SK-N-SH (cell line): ENCODE measurements at regions not wholly inside any gene's neighbourhood (a gene's known extent, or its start where the extent isn't known, plus 50 kb on each side); places are given as distances from the start of the nearest gene placed in this dataset.

Experiments
- CTCF ChIA-PET: fragments of 300-600, 350-600 bp; formaldehyde crosslinking; extraction: SDS; loops from one replicate; lab custom pipeline; 2021; lab: Yijun Ruan, JAX
- POLR2A ChIA-PET: fragments of 350-600 bp; sonication (Branson Sonifier 250); formaldehyde crosslinking; extraction: SDS; loops from one replicate; lab custom pipeline; 2020; ENCODE audit warnings: antibody characterized with exemption, inconsistent platforms; lab: Yijun Ruan, JAX
- DNase-seq: peaks from one replicate; pipeline ENCODE4 v3.0.0; 2012
- H2AFZ ChIP-seq: fragments of 200-600 bp; sonication (generic); 2 replicates; pipeline ENCODE4 v1.8.1; 2016; ENCODE audit warnings: antibody characterized with exemption, mild to moderate bottlenecking, low read depth
- H3F3A ChIP-seq: fragments of 200-600 bp; sonication (generic); replicated peaks from 2 replicates; pipeline ENCODE3; 2016; ENCODE audit warnings: antibody characterized with exemption, mild to moderate bottlenecking; ENCODE audit not compliant: insufficient read depth
- H3K27ac ChIP-seq, 2 experiments: fragments of 200-500 bp in 1 of 2; fragments of 200-600 bp in 1 of 2; sonication (Bioruptor generic) in 1 of 2; sonication (generic), shearing (Covaris generic) in 1 of 2; 2 replicates each; pipeline versions ENCODE4 v1.5.1 to v1.6.1; 2014 to 2016; ENCODE audit warnings: low read depth in 2 of 2, inconsistent platforms in 1 of 2, low read length in 1 of 2, mild to moderate bottlenecking in 1 of 2, mixed read lengths in 1 of 2
- H3K27me3 ChIP-seq: fragments of 200-600 bp; sonication (generic), shearing (Covaris generic); 2 replicates; pipeline ENCODE4 v1.6.1; 2016; ENCODE audit warnings: mixed run types; ENCODE audit not compliant: insufficient read depth
- H3K36me3 ChIP-seq, 2 experiments: fragments of 200-500 bp in 1 of 2; fragments of 200-600 bp in 1 of 2; sonication (Bioruptor generic) in 1 of 2; sonication (generic) in 1 of 2; replicated peaks in 1 of 2; 2 replicates each; pipeline versions ENCODE3 to v1.5.1; 2014 to 2016; ENCODE audit warnings: low read length in 1 of 2, mild to moderate bottlenecking in 1 of 2; ENCODE audit not compliant: insufficient read depth in 2 of 2, control insufficient read depth in 1 of 2
- H3K4me1 ChIP-seq, 2 experiments: fragments of 200-500 bp in 1 of 2; fragments of 200-600 bp in 1 of 2; sonication (Bioruptor generic) in 1 of 2; sonication (generic), shearing (Covaris generic) in 1 of 2; 2 replicates each; pipeline versions ENCODE4 v1.5.1 to v1.6.1; 2014 to 2016; ENCODE audit warnings: low read depth in 1 of 2, low read length in 1 of 2, mixed run types in 1 of 2; ENCODE audit not compliant: insufficient read depth in 2 of 2, control insufficient read depth in 1 of 2
- H3K4me2 ChIP-seq: fragments of 200-600 bp; sonication (generic), shearing (Covaris generic); 2 replicates; pipeline ENCODE4 v1.6.1; 2017; ENCODE audit warnings: mixed run types
- H3K4me3 ChIP-seq, 2 experiments: fragments of 200-500 bp in 1 of 2; fragments of 200-600 bp in 1 of 2; sonication (Bioruptor generic) in 1 of 2; sonication (generic), shearing (Covaris generic) in 1 of 2; 2 replicates each; pipeline versions ENCODE4 v1.5.1 to v1.8.1; 2014 to 2016; ENCODE audit warnings: low read depth in 2 of 2, inconsistent platforms in 1 of 2, low read length in 1 of 2, mild to moderate bottlenecking in 1 of 2, mixed read lengths in 1 of 2, moderate library complexity in 1 of 2
- H3K79me2 ChIP-seq: fragments of 200-600 bp; sonication (generic); 2 replicates; pipeline ENCODE4 v1.8.1; 2017; ENCODE audit warnings: mild to moderate bottlenecking; ENCODE audit not compliant: insufficient read depth
- H3K9ac ChIP-seq: fragments of 200-600 bp; sonication (generic); 2 replicates; pipeline ENCODE4 v1.6.1; 2017; ENCODE audit warnings: mixed run types
- H3K9me2 ChIP-seq: fragments of 200-600 bp; sonication (generic); 2 replicates; pipeline ENCODE4 v1.6.1; 2017; ENCODE audit warnings: mixed run types
- H3K9me3 ChIP-seq: fragments of 200-600 bp; sonication (generic); 2 replicates; pipeline ENCODE4 v1.6.1; 2017; ENCODE audit warnings: mixed run types, mild to moderate bottlenecking, moderate library complexity
- H4K20me1 ChIP-seq: fragments of 200-600 bp; sonication (generic); 2 replicates; pipeline ENCODE4 v1.6.1; 2017; ENCODE audit warnings: mild to moderate bottlenecking, mixed run types; ENCODE audit not compliant: insufficient read depth
- CHD2 ChIP-seq: fragments of 150-350 bp; IDR thresholded peaks from 2 replicates; pipeline ENCODE4 v1.6.1; 2018; ENCODE audit warnings: low read length; ENCODE audit not compliant: partially characterized antibody
- EZH2phosphoT487 ChIP-seq: fragments of 200-600 bp; sonication (generic); IDR thresholded peaks from 2 replicates; pipeline ENCODE4 v1.6.1; 2017; ENCODE audit warnings: low read depth, mixed run types, mild to moderate bottlenecking, antibody characterized with exemption, moderate library complexity, borderline replicate concordance
- FOXM1 ChIP-seq: IDR thresholded peaks from 2 replicates; pipeline ENCODE4 v1.4.0; 2012; ENCODE audit warnings: low read depth, mild to moderate bottlenecking
- GATA2 ChIP-seq: sonication (generic); formaldehyde crosslinking; IDR thresholded peaks from 2 replicates; pipeline ENCODE4 v1.5.0; 2020; ENCODE audit warnings: mild to moderate bottlenecking, missing genetic modification reagents
- NRF1 ChIP-seq: IDR thresholded peaks from 2 replicates; pipeline ENCODE4 v1.6.1; 2012; ENCODE audit warnings: low read depth, mild to moderate bottlenecking, low read length
- POLR2AphosphoS5 ChIP-seq: IDR thresholded peaks from 2 replicates; pipeline ENCODE4 v1.6.1; 2012; ENCODE audit warnings: low read depth, low read length
- RAD21 ChIP-seq: IDR thresholded peaks from 2 replicates; pipeline ENCODE4 v1.6.1; 2012; ENCODE audit warnings: mild to moderate bottlenecking, low read length
- RCOR1 ChIP-seq: fragments of 150-350 bp; IDR thresholded peaks from 2 replicates; pipeline ENCODE4 v1.6.1; 2017; ENCODE audit warnings: antibody characterized with exemption, low read length
- RXRA ChIP-seq: IDR thresholded peaks from 2 replicates; pipeline ENCODE4 v1.4.0; 2012; ENCODE audit warnings: low read depth, mild to moderate bottlenecking, borderline replicate concordance
- SIN3A ChIP-seq: IDR thresholded peaks from 2 replicates; pipeline ENCODE4 v1.6.1; 2012; ENCODE audit warnings: low read depth, mild to moderate bottlenecking, low read length, moderate library complexity, borderline replicate concordance
- SMC3 ChIP-seq: IDR thresholded peaks from 2 replicates; pipeline ENCODE4 v1.6.1; 2012; ENCODE audit warnings: low read depth, low read length, improper control_type of control experiment
- TAF1 ChIP-seq: IDR thresholded peaks from 2 replicates; pipeline ENCODE4 v1.6.1; 2012; ENCODE audit warnings: low read depth, mild to moderate bottlenecking, low read length, moderate library complexity, borderline replicate concordance
- YY1 ChIP-seq: IDR thresholded peaks from 2 replicates; pipeline ENCODE4 v1.4.0; 2012; ENCODE audit warnings: low read depth, mild to moderate bottlenecking
- WGBS: methylation state at CpG from one replicate; pipeline ENCODE4 v1.1.6; 2017; ENCODE audit warnings: low lambda C conversion rate; 5-methylcytosine and 5-hydroxymethylcytosine counted together
- TF ChIP-seq, protein P1 (sequence below): IDR thresholded peaks from 2 replicates; pipeline ENCODE4; 2012
- TF ChIP-seq, protein P2 (sequence below): IDR thresholded peaks from 2 replicates; pipeline ENCODE4 v1.4.0; 2012; ENCODE audit warnings: low read depth
- TF ChIP-seq, protein P3 (sequence below): IDR thresholded peaks from 2 replicates; pipeline ENCODE4 v1.6.1; 2012; ENCODE audit warnings: mild to moderate bottlenecking, low read depth, low read length, moderate library complexity
- TF ChIP-seq, protein P4 (sequence below): IDR thresholded peaks from 2 replicates; pipeline ENCODE4 v1.4.0; 2012; ENCODE audit warnings: low read depth, borderline replicate concordance
- TF ChIP-seq, protein P5 (sequence below): fragments of 150-350 bp; IDR thresholded peaks from 2 replicates; pipeline ENCODE4 v1.6.1; 2017; ENCODE audit warnings: antibody characterized with exemption, low read length, low read depth, borderline replicate concordance

DNA sequence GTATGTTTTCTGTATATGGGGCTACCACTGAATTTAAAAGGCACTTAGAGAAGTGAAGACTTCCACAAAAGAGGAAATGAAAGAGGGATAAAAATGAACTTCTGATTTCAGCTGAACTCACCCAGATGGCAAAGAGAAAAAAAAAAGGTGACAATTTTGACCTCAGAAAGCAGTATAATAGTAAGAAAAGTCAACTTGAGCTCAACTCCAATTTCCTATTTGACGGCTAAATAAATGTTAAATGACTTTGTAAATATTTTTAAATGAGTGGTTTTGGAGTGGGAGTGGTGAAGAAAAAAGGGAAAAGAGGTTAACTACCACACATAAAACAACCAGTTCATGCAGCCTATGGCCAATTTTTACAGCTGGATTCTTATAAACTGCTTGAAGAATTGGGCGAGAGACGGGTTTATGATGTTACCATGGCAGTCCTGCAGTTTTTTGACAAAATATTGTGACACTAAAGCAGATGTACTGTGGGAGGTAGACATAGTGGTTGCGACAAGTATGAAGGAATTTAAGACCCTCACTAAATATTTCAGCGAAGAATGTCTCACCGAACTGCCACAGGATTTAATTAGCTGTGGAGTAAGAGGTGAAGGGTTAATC is 49.8 kb upstream of the ADTRP start:
- Histone ChIP-seq H3K27me3 (no peaks in the 10 kb centered on the region), H3K79me2 (no peaks in the 10 kb centered on the region), H4K20me1 (no peaks in the 10 kb centered on the region), H3K9me3 (no peaks in the 10 kb centered on the region), H3K27ac (no peak overlapping the region), H3F3A (no peaks in the 10 kb centered on the region), H2AFZ (no peak overlapping the region), H3K9ac (no peak overlapping the region), H3K4me3 (no peak overlapping the region), H3K4me2 (no peak overlapping the region), H3K36me3 (no peaks in the 10 kb centered on the region), H3K4me1 (no peaks in the 10 kb centered on the region), H3K9me2 (no peaks in the 10 kb centered on the region)
- WGBS = 92% methylated on average over 6 of the region's 6 CpGs
- no peak for DNase-seq
- TF ChIP-seq NRF1 = no peak
- TF ChIP-seq, protein P1, sequence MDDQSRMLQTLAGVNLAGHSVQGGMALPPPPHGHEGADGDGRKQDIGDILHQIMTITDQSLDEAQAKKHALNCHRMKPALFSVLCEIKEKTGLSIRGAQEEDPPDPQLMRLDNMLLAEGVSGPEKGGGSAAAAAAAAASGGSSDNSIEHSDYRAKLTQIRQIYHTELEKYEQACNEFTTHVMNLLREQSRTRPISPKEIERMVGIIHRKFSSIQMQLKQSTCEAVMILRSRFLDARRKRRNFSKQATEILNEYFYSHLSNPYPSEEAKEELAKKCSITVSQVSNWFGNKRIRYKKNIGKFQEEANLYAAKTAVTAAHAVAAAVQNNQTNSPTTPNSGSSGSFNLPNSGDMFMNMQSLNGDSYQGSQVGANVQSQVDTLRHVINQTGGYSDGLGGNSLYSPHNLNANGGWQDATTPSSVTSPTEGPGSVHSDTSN = no peak
- TF ChIP-seq, protein P2, sequence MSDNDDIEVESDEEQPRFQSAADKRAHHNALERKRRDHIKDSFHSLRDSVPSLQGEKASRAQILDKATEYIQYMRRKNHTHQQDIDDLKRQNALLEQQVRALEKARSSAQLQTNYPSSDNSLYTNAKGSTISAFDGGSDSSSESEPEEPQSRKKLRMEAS = no peak
- TF ChIP-seq GATA2 (CRISPR knock-in tag) = no peak
- no peak for TF ChIP-seq RXRA
- TF ChIP-seq, protein P3, sequence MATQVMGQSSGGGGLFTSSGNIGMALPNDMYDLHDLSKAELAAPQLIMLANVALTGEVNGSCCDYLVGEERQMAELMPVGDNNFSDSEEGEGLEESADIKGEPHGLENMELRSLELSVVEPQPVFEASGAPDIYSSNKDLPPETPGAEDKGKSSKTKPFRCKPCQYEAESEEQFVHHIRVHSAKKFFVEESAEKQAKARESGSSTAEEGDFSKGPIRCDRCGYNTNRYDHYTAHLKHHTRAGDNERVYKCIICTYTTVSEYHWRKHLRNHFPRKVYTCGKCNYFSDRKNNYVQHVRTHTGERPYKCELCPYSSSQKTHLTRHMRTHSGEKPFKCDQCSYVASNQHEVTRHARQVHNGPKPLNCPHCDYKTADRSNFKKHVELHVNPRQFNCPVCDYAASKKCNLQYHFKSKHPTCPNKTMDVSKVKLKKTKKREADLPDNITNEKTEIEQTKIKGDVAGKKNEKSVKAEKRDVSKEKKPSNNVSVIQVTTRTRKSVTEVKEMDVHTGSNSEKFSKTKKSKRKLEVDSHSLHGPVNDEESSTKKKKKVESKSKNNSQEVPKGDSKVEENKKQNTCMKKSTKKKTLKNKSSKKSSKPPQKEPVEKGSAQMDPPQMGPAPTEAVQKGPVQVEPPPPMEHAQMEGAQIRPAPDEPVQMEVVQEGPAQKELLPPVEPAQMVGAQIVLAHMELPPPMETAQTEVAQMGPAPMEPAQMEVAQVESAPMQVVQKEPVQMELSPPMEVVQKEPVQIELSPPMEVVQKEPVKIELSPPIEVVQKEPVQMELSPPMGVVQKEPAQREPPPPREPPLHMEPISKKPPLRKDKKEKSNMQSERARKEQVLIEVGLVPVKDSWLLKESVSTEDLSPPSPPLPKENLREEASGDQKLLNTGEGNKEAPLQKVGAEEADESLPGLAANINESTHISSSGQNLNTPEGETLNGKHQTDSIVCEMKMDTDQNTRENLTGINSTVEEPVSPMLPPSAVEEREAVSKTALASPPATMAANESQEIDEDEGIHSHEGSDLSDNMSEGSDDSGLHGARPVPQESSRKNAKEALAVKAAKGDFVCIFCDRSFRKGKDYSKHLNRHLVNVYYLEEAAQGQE = no peak
- no peak for TF ChIP-seq FOXM1
- no peak for TF ChIP-seq CHD2
- TF ChIP-seq EZH2phosphoT487 = no peak
- TF ChIP-seq RCOR1 = no peak
- TF ChIP-seq YY1 = no peak
- TF ChIP-seq, protein P4, sequence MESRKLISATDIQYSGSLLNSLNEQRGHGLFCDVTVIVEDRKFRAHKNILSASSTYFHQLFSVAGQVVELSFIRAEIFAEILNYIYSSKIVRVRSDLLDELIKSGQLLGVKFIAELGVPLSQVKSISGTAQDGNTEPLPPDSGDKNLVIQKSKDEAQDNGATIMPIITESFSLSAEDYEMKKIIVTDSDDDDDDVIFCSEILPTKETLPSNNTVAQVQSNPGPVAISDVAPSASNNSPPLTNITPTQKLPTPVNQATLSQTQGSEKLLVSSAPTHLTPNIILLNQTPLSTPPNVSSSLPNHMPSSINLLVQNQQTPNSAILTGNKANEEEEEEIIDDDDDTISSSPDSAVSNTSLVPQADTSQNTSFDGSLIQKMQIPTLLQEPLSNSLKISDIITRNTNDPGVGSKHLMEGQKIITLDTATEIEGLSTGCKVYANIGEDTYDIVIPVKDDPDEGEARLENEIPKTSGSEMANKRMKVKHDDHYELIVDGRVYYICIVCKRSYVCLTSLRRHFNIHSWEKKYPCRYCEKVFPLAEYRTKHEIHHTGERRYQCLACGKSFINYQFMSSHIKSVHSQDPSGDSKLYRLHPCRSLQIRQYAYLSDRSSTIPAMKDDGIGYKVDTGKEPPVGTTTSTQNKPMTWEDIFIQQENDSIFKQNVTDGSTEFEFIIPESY = no peak
- TF ChIP-seq, protein P5, sequence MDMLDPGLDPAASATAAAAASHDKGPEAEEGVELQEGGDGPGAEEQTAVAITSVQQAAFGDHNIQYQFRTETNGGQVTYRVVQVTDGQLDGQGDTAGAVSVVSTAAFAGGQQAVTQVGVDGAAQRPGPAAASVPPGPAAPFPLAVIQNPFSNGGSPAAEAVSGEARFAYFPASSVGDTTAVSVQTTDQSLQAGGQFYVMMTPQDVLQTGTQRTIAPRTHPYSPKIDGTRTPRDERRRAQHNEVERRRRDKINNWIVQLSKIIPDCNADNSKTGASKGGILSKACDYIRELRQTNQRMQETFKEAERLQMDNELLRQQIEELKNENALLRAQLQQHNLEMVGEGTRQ = no peak
- no peak for TF ChIP-seq SIN3A
- no peak for TF ChIP-seq TAF1
- TF ChIP-seq SMC3 = no peak
- no peak for TF ChIP-seq POLR2AphosphoS5
- no peak for TF ChIP-seq RAD21
- ChIA-PET POLR2A (no interaction called here), CTCF (no interaction called here)
